ENCODE measurements at regions not wholly inside any gene's neighbourhood (a gene's known extent, or its start where the extent isn't known, plus 50 kb on each side); places are given as distances from the start of the nearest gene placed in this dataset.

GRCh38 chr2:193583638-193584400, 1389.1 kb upstream of the TMEFF2 start:
- no peak for TF ChIP-seq SUZ12 (IDR thresholded peaks at IDR 0.05; ENCODE audit: unreplicated experiment)
- no peak for TF ChIP-seq EZH2 (IDR thresholded peaks at IDR 0.05; ENCODE audit: borderline replicate concordance, control insufficient read depth, low read depth, low read length)
- peak in 1 of 3 experiments; percentile 39; a peak in 1 of 6 replicates for TF ChIP-seq CTCF (IDR thresholded peaks at IDR 0.05 in 2 of 3, conservative IDR thresholded peaks at IDR 0.05 in 1 of 3; ENCODE audit: control insufficient read depth in 2 of 3, extremely low read depth in 1 of 3, insufficient read depth in 1 of 3, low read depth in 3 of 3, low read length in 3 of 3)
- TF ChIP-seq TAF1 (IDR thresholded peaks at IDR 0.05; ENCODE audit: borderline replicate concordance, low read depth, low read length) = no peak
- no peak for TF ChIP-seq ATF2 (IDR thresholded peaks at IDR 0.05; ENCODE audit: low read length)
- TF ChIP-seq BHLHE40 (IDR thresholded peaks at IDR 0.05; ENCODE audit: borderline replicate concordance in 1 of 2, low read depth in 2 of 2, low read length in 1 of 2) = no peak
- TF ChIP-seq EP300 (IDR thresholded peaks at IDR 0.05; ENCODE audit: borderline replicate concordance in 1 of 2, control insufficient read depth in 1 of 2, low read depth in 2 of 2, low read length in 2 of 2) = no peak
- no peak for TF ChIP-seq NRF1 (conservative IDR thresholded peaks at IDR 0.05; ENCODE audit: low read depth, low read length)
- no peak for TF ChIP-seq USF1 (IDR thresholded peaks at IDR 0.05; ENCODE audit: borderline replicate concordance, extremely low read length, insufficient read depth, low read depth, low read length)
- no peak for TF ChIP-seq NR2C2 (IDR thresholded peaks at IDR 0.05; ENCODE audit: borderline replicate concordance, control insufficient read depth, insufficient read length, low read depth)
- no peak for TF ChIP-seq SRF (IDR thresholded peaks at IDR 0.05; ENCODE audit: low read depth in 2 of 2, low read length in 2 of 2)
- TF ChIP-seq YY1 (IDR thresholded peaks at IDR 0.05; ENCODE audit: low read depth, low read length) = no peak
- TF ChIP-seq JUND (IDR thresholded peaks at IDR 0.05; ENCODE audit: low read depth, low read length) = no peak

All from GM12878 (cell line).